ENCODE measurements at regions not wholly inside any gene's neighbourhood (a gene's known extent, or its start where the extent isn't known, plus 50 kb on each side); places are given as distances from the start of the nearest gene placed in this dataset.

- DNase-seq: no peak
Observed at GRCh38 chr7:8380130-8380529, 53.3 kb upstream of the NXPH1 start.

GRCh38 chr7:8382004-8382730, 51.2 kb upstream of the NXPH1 start:
- DNase-seq: no peak
